Endodermal cell (in vitro differentiated cells): ENCODE measurements at regions not wholly inside any gene's neighbourhood (a gene's known extent, or its start where the extent isn't known, plus 50 kb on each side); places are given as distances from the start of the nearest gene placed in this dataset.
"Not testable (repeated sequence)": the region's sequence is repeated elsewhere in the genome, so short reads cannot be mapped to it uniquely, and the experiment has no call there.

Experiments
- DNase-seq: peaks from one replicate; pipeline ENCODE4 v3.0.0-alpha.2; 2017
- H3K27ac ChIP-seq: 2 replicates; pipeline ENCODE4 v1.5.1; 2013; ENCODE audit warnings: mild to moderate bottlenecking, low read depth, low read length, moderate library complexity
- H3K27me3 ChIP-seq: 2 replicates; pipeline ENCODE4 v1.6.1; 2013; ENCODE audit warnings: mild to moderate bottlenecking, low read length, moderate library complexity; ENCODE audit not compliant: insufficient read depth, control insufficient read depth, poor library complexity, severe bottlenecking
- H3K36me3 ChIP-seq: 2 replicates; pipeline ENCODE4 v1.7.0; 2013; ENCODE audit warnings: mild to moderate bottlenecking, low read length, moderate library complexity; ENCODE audit not compliant: control insufficient read depth, insufficient read depth
- H3K4me1 ChIP-seq: one replicate; pipeline ENCODE4 v1.7.0; 2013; ENCODE audit warnings: low read length; ENCODE audit not compliant: control insufficient read depth, insufficient read depth
- H3K4me3 ChIP-seq: 2 replicates; pipeline ENCODE4 v1.5.1; 2013; ENCODE audit warnings: mild to moderate bottlenecking, low read length, moderate library complexity
- H3K9ac ChIP-seq: 2 replicates; pipeline ENCODE4 v1.6.1; 2013; ENCODE audit warnings: mild to moderate bottlenecking, low read length, moderate library complexity; ENCODE audit not compliant: poor library complexity, severe bottlenecking; ENCODE audit errors: extremely low read depth
- H3K9me3 ChIP-seq: 2 replicates; pipeline ENCODE4 v1.6.1; 2013; ENCODE audit warnings: mild to moderate bottlenecking, low read length, moderate library complexity; ENCODE audit not compliant: control insufficient read depth
- H3K27ac Mint-ChIP-seq: 2 replicates; pipeline ENCODE4 v1.8.0; 2020; ENCODE audit warnings: mixed read lengths
- H3K27me3 Mint-ChIP-seq: 2 replicates; pipeline ENCODE4 v1.8.0; 2021; ENCODE audit warnings: mild to moderate bottlenecking, mixed read lengths; ENCODE audit not compliant: insufficient read depth
- H3K36me3 Mint-ChIP-seq: 2 replicates; pipeline ENCODE4 v1.8.0; 2020; ENCODE audit warnings: low read depth, mixed read lengths
- H3K4me1 Mint-ChIP-seq: 2 replicates; pipeline ENCODE4 v1.8.0; 2020; ENCODE audit warnings: mixed read lengths
- H3K4me3 Mint-ChIP-seq: 2 replicates; pipeline ENCODE4 v1.8.0; 2020; ENCODE audit warnings: mild to moderate bottlenecking, moderate library complexity, mixed read lengths
- H3K9me3 Mint-ChIP-seq: 2 replicates; pipeline ENCODE4 v1.8.0; 2020; ENCODE audit warnings: mild to moderate bottlenecking, mixed read lengths
- CTCF ChIP-seq: fragments of 200-600 bp; sonication (generic); conservative IDR thresholded peaks from 2 replicates; pipeline ENCODE4 v1.5.0; 2021; ENCODE audit warnings: antibody characterized with exemption, mild to moderate bottlenecking
- WGBS, 2 experiments: methylation state at CpG; one replicate each; pipeline versions ENCODE4 v1.1.5 to v1.1.7; 2013; ENCODE audit warnings: missing lambda C conversion rate in 2 of 2, mixed read lengths in 1 of 2; ENCODE audit not compliant: insufficient coverage in 1 of 2, insufficient read length in 1 of 2; 5-methylcytosine and 5-hydroxymethylcytosine counted together

DNA sequence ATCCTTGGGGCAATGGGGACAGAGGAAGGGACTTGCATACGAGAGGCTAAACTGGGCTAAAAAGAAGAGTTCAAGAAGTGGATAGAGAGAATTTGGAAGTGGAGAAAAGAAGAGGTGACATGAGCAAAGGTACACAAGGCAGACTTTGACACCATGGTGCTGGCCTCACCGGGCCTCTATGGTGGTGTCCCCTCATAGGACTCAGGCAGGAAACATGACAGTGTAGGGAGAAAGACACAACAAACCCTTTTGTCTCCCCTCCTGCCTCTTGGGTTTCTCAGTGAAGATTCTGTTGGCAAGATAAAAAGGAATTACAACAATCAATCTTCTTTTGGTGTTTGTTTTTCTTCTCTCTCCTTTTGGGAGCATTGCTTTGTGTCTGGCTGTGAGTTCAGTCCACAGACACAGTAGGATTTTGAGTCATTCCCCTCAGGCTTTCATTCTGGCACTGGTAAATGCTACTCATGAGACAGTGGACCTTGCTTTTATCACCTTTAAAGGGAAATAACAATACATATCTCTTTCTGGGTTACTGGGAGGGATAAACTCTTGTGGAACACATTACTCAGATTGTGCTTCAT is 827.7 kb downstream of the TNS3 start:
- Histone ChIP-seq H3K9me3 (no peaks in the 10 kb centered on the region), H3K27ac (no peak overlapping the region), H3K4me1 (no peaks in the 10 kb centered on the region), H3K27me3 (no peaks in the 10 kb centered on the region), H3K9ac (no peak overlapping the region), H3K36me3 (no peaks in the 10 kb centered on the region), H3K4me3 (no peak overlapping the region)
- H3K27me3 Mint-ChIP-seq, result no peaks in the 10 kb centered on the region
- no peaks in the 10 kb centered on the region for H3K9me3 Mint-ChIP-seq
- 86 to 91% methylated on average over 2 of the region's 2 CpGs for WGBS, 2 experiments
- no peak for TF ChIP-seq CTCF
- peaks cover 12% of the 10 kb centered on the region for H3K4me1 Mint-ChIP-seq
- no peak for DNase-seq
- no peak overlapping the region for H3K27ac Mint-ChIP-seq
- H3K4me3 Mint-ChIP-seq, result no peak overlapping the region
- no peaks in the 10 kb centered on the region for H3K36me3 Mint-ChIP-seq

DNA sequence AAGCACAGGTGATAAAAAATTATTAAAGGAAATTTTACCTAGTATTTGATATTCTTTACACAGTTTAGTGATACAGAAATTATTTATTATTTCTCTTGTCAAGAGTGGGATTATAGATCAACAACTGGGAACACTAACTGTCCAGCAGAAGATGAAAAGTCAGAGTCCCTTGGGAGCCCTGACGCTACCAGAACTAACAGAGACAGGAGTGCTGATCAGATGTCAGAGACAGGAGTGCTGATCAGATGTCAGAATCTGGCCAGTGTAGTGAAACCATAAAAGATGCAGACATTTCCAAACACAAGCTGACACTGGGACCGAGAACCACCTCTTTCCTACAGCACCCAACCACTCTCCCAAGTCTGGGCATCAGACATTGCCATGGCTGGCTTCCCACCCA is 828.2 kb downstream of the TNS3 start:
- no peak overlapping the region for H3K9ac ChIP-seq
- H3K27ac Mint-ChIP-seq, result no peak overlapping the region

GRCh38 chr7:46752881-46753366 is 829.0 kb downstream of the TNS3 start:
- TF ChIP-seq CTCF, result no peak
- H3K36me3 Mint-ChIP-seq, result no peaks in the 10 kb centered on the region
- 95 to 100% methylated on average over 1 to 3 of the region's 3 CpGs for WGBS, 2 experiments
- no peak for DNase-seq
- no peak overlapping the region for H3K9ac ChIP-seq
- H3K9me3 Mint-ChIP-seq, result no peaks in the 10 kb centered on the region
- H3K4me3 ChIP-seq, result no peak overlapping the region
- no peak overlapping the region for H3K27ac Mint-ChIP-seq
- H3K9me3 ChIP-seq, result no peaks in the 10 kb centered on the region
- H3K27me3 ChIP-seq, result no peaks in the 10 kb centered on the region
- no peak overlapping the region for H3K4me3 Mint-ChIP-seq
- peaks cover 12% of the 10 kb centered on the region for H3K4me1 Mint-ChIP-seq
- no peak overlapping the region for H3K27ac ChIP-seq
- H3K36me3 ChIP-seq, result no peaks in the 10 kb centered on the region
- no peaks in the 10 kb centered on the region for H3K4me1 ChIP-seq
- H3K27me3 Mint-ChIP-seq, result no peaks in the 10 kb centered on the region

More for the DNA sequence above, 828.2 kb downstream of the TNS3 start:
- no peaks in the 10 kb centered on the region for H3K9me3 ChIP-seq
- H3K27me3 ChIP-seq, result no peaks in the 10 kb centered on the region
- no peak overlapping the region for H3K4me3 ChIP-seq
- no peak overlapping the region for H3K4me3 Mint-ChIP-seq
- 87 to 100% methylated on average over 2 of the region's 2 CpGs for WGBS, 2 experiments
- no peaks in the 10 kb centered on the region for H3K36me3 ChIP-seq
- no peak overlapping the region for H3K27ac ChIP-seq
- H3K4me1 Mint-ChIP-seq, result peaks cover 12% of the 10 kb centered on the region
- H3K9me3 Mint-ChIP-seq, result no peaks in the 10 kb centered on the region
- no peaks in the 10 kb centered on the region for H3K4me1 ChIP-seq
- H3K36me3 Mint-ChIP-seq, result no peaks in the 10 kb centered on the region
- no peak for TF ChIP-seq CTCF
- H3K27me3 Mint-ChIP-seq, result no peaks in the 10 kb centered on the region
- DNase-seq, result no peak

DNA sequence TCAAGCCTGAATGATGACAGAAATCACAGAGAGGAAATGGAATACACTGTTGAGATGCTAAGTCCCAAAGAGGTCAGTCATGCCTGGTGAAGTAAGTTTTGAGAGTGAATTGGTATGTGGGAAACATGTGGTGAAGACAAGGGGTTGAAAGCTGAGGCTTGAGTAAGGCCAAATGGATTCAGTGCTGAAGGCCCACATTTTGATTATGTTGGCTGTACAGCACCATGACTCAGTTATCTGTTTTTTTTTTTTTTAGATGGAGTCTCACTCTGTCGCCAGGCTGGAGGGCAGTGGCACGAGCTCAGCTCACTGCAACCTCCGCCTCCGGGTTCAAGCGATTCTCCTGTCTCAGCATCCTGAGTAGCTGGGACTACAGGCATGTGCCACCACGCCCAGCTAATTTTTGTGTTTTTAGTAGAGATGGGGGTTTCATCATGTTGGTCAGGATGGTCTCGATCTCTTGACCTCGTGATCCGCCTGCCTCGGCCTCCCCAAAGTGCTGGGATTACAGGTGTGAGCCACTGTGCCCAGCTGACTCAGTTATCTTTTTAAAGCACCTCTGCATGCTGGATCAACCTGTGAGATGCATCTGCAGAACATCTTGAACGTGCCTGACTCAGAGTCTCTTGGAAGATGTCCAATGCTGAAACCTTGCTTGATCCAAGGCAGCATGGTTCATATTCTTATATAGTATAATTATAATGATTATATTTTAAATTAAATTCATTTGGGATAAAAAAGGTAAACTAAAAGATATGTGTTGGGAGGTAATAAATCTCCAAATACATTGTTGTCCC is 829.8 kb downstream of the TNS3 start:
- not testable (repeated sequence) for H3K4me3 Mint-ChIP-seq, H3K9ac ChIP-seq, H3K27me3 ChIP-seq, H3K9me3 Mint-ChIP-seq, H3K4me3 ChIP-seq, H3K4me1 ChIP-seq, H3K27ac Mint-ChIP-seq, DNase-seq, H3K27ac ChIP-seq, H3K36me3 ChIP-seq, H3K9me3 ChIP-seq, H3K27me3 Mint-ChIP-seq, H3K36me3 Mint-ChIP-seq
- H3K4me1 Mint-ChIP-seq, result peaks cover 12% of the 10 kb centered on the region
- WGBS, 2 experiments, result 94 to 96% methylated on average over 7 to 11 of the region's 11 CpGs
